GM12891 (cell line): ENCODE measurements at regions not wholly inside any gene's neighbourhood (a gene's known extent, or its start where the extent isn't known, plus 50 kb on each side); places are given as distances from the start of the nearest gene placed in this dataset.

Experiments
- PAX5 ChIP-seq: IDR thresholded peaks from 2 replicates; pipeline ENCODE4 v1.6.1; 2011; ENCODE audit warnings: low read length, moderate library complexity, mild to moderate bottlenecking; ENCODE audit not compliant: insufficient read depth, severe bottlenecking
- POLR2A ChIP-seq: IDR thresholded peaks from 2 replicates; pipeline ENCODE4 v1.6.1; 2011; ENCODE audit warnings: low read depth, low read length, control low read depth
- POLR2AphosphoS5 ChIP-seq: IDR thresholded peaks from 2 replicates; pipeline ENCODE4 v1.6.1; 2011; ENCODE audit warnings: low read depth, low read length, control low read depth
- POU2F2 ChIP-seq: IDR thresholded peaks from 2 replicates; pipeline ENCODE4 v1.6.1; 2011; ENCODE audit warnings: low read depth, mild to moderate bottlenecking, control low read depth, low read length, moderate library complexity
- TAF1 ChIP-seq: IDR thresholded peaks from 2 replicates; pipeline ENCODE4 v1.6.1; 2011; ENCODE audit warnings: low read depth, low read length, control low read depth

DNA sequence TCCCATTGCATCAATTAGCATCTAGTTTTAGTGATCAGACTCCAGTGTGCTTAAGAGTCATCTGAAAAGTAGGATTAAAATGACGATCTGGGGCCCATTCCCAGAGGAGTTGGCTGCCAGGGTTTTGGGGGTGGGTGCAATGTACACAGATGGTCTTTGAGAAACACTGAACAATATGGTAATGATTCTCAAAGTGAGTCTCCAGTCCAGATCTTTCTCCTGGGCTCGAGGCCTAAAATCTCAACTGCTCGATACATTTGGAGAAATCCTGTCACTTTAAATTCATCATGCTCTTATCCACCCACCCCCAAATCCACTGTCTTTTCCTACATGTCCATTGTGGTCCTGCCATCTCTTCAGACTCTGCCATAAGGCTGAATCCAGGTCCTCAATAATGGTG lies 80.7 kb upstream of the MYLIP start:
- TF ChIP-seq POLR2A = no peak
- no peak for TF ChIP-seq TAF1
- no peak for TF ChIP-seq POLR2AphosphoS5
- TF ChIP-seq PAX5 = no peak
- TF ChIP-seq POU2F2 = no peak
